ENCODE measurements at regions not wholly inside any gene's neighbourhood (a gene's known extent, or its start where the extent isn't known, plus 50 kb on each side); places are given as distances from the start of the nearest gene placed in this dataset.

GRCh38 chr5:117261948-117262571 lies 687.4 kb upstream of the SEMA6A start:
- H3K4me2 ChIP-seq (ENCODE audit: low read depth, low read length): no peak overlapping the region
- H3K4me3 ChIP-seq (ENCODE audit: low read length): no peak overlapping the region
- no peak overlapping the region for H3K27ac ChIP-seq (ENCODE audit: low read length)
- no peaks in the 10 kb centered on the region for H4K20me1 ChIP-seq (ENCODE audit: insufficient read depth, low read length)
- H2AFZ ChIP-seq (ENCODE audit: low read length): no peak overlapping the region
- TF ChIP-seq CTCF (IDR thresholded peaks at IDR 0.05; ENCODE audit: low read length) (no peak), EZH2phosphoT487 (IDR thresholded peaks at IDR 0.05; ENCODE audit: low read length) (no peak), EZH2 (optimal IDR thresholded peaks at IDR 0.05; ENCODE audit: low read depth, low read length) (no peak)
- no peak overlapping the region for H3K9ac ChIP-seq (ENCODE audit: low read length)
- no peaks in the 10 kb centered on the region for H3K9me3 ChIP-seq (replicated peaks; ENCODE audit: insufficient read depth, low read length)
- no peaks in the 10 kb centered on the region for H3K4me1 ChIP-seq (ENCODE audit: low read length)
- H3K9me2 ChIP-seq (replicated peaks; ENCODE audit: insufficient read depth, low read length): no peaks in the 10 kb centered on the region
- no peak for DNase-seq
- H3K79me2 ChIP-seq (ENCODE audit: low read length): no peaks in the 10 kb centered on the region
- H3K36me3 ChIP-seq (replicated peaks; ENCODE audit: insufficient read depth, low read length): no peaks in the 10 kb centered on the region
- no peaks in the 10 kb centered on the region for H3K27me3 ChIP-seq (replicated peaks; ENCODE audit: insufficient read depth, low read length)
- H3F3A ChIP-seq (ENCODE audit: insufficient read depth, low read length): no peaks in the 10 kb centered on the region

- Histone ChIP-seq H3K27ac (ENCODE audit: low read length) (no peak overlapping the region), H4K20me1 (ENCODE audit: insufficient read depth, low read length) (no peaks in the 10 kb centered on the region), H2AFZ (ENCODE audit: low read length) (no peak overlapping the region), H3K9me2 (replicated peaks; ENCODE audit: insufficient read depth, low read length) (no peaks in the 10 kb centered on the region), H3K4me2 (ENCODE audit: low read depth, low read length) (no peak overlapping the region), H3K9me3 (replicated peaks; ENCODE audit: insufficient read depth, low read length) (no peaks in the 10 kb centered on the region), H3K4me3 (ENCODE audit: low read length) (no peak overlapping the region), H3K27me3 (replicated peaks; ENCODE audit: insufficient read depth, low read length) (no peaks in the 10 kb centered on the region), H3K79me2 (ENCODE audit: low read length) (no peaks in the 10 kb centered on the region), H3K9ac (ENCODE audit: low read length) (no peak overlapping the region), H3K36me3 (replicated peaks; ENCODE audit: insufficient read depth, low read length) (no peaks in the 10 kb centered on the region), H3K4me1 (ENCODE audit: low read length) (no peaks in the 10 kb centered on the region), H3F3A (ENCODE audit: insufficient read depth, low read length) (no peaks in the 10 kb centered on the region)
- TF ChIP-seq CTCF (IDR thresholded peaks at IDR 0.05; ENCODE audit: low read length): no peak
- no peak for TF ChIP-seq EZH2 (optimal IDR thresholded peaks at IDR 0.05; ENCODE audit: low read depth, low read length)
- no peak for TF ChIP-seq EZH2phosphoT487 (IDR thresholded peaks at IDR 0.05; ENCODE audit: low read length)
- DNase-seq: no peak
Observed at GRCh38 chr5:117255211-117256027, 680.8 kb upstream of the SEMA6A start.

GRCh38 chr5:117252566-117252965 lies 677.9 kb upstream of the SEMA6A start:
- no peak overlapping the region for H3K9ac ChIP-seq (ENCODE audit: low read length)
- H3K4me1 ChIP-seq (ENCODE audit: low read length): no peaks in the 10 kb centered on the region
- H3K4me2 ChIP-seq (ENCODE audit: low read depth, low read length): no peak overlapping the region
- no peaks in the 10 kb centered on the region for H3K79me2 ChIP-seq (ENCODE audit: low read length)
- DNase-seq: no peak
- H3K9me3 ChIP-seq (replicated peaks; ENCODE audit: insufficient read depth, low read length): no peaks in the 10 kb centered on the region
- H3F3A ChIP-seq (ENCODE audit: insufficient read depth, low read length): no peaks in the 10 kb centered on the region
- no peak overlapping the region for H3K27ac ChIP-seq (ENCODE audit: low read length)
- no peaks in the 10 kb centered on the region for H3K9me2 ChIP-seq (replicated peaks; ENCODE audit: insufficient read depth, low read length)
- no peak for TF ChIP-seq EZH2phosphoT487 (IDR thresholded peaks at IDR 0.05; ENCODE audit: low read length)
- no peak for TF ChIP-seq EZH2 (optimal IDR thresholded peaks at IDR 0.05; ENCODE audit: low read depth, low read length)
- no peak for TF ChIP-seq CTCF (IDR thresholded peaks at IDR 0.05; ENCODE audit: low read length)
- no peaks in the 10 kb centered on the region for H3K36me3 ChIP-seq (replicated peaks; ENCODE audit: insufficient read depth, low read length)
- no peaks in the 10 kb centered on the region for H4K20me1 ChIP-seq (ENCODE audit: insufficient read depth, low read length)
- H3K4me3 ChIP-seq (ENCODE audit: low read length): no peak overlapping the region
- no peaks in the 10 kb centered on the region for H3K27me3 ChIP-seq (replicated peaks; ENCODE audit: insufficient read depth, low read length)
- H2AFZ ChIP-seq (ENCODE audit: low read length): no peak overlapping the region
